ENCODE measurements at regions not wholly inside any gene's neighbourhood (a gene's known extent, or its start where the extent isn't known, plus 50 kb on each side); places are given as distances from the start of the nearest gene placed in this dataset.

GRCh38 chr9:17052626-17053025 lies 82.2 kb upstream of the CNTLN start:
- no peak for ATAC-seq
- TF ChIP-seq ZC3H10 (CRISPR knock-in tag; IDR thresholded peaks at IDR 0.05): no peak
- no peak for TF ChIP-seq ZFP30 (CRISPR knock-in tag; IDR thresholded peaks at IDR 0.05)
- no peak for TF ChIP-seq RARB (CRISPR knock-in tag; IDR thresholded peaks at IDR 0.05)
- TF ChIP-seq OSR1 (CRISPR knock-in tag; IDR thresholded peaks at IDR 0.05): no peak
- no peak for TF ChIP-seq BACH2 (CRISPR knock-in tag; IDR thresholded peaks at IDR 0.05; ENCODE audit: borderline replicate concordance)

- ATAC-seq: no peak
- TF ChIP-seq, protein P1, sequence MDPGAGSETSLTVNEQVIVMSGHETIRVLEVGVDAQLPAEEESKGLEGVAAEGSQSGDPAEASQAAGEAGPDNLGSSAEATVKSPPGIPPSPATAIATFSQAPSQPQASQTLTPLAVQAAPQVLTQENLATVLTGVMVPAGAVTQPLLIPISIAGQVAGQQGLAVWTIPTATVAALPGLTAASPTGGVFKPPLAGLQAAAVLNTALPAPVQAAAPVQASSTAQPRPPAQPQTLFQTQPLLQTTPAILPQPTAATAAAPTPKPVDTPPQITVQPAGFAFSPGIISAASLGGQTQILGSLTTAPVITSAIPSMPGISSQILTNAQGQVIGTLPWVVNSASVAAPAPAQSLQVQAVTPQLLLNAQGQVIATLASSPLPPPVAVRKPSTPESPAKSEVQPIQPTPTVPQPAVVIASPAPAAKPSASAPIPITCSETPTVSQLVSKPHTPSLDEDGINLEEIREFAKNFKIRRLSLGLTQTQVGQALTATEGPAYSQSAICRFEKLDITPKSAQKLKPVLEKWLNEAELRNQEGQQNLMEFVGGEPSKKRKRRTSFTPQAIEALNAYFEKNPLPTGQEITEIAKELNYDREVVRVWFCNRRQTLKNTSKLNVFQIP (CRISPR knock-in tag; IDR thresholded peaks at IDR 0.05; ENCODE audit: borderline replicate concordance, low read depth): no peak
- TF ChIP-seq ZC3H10 (CRISPR knock-in tag; IDR thresholded peaks at IDR 0.05): no peak
- TF ChIP-seq ZNF70 (CRISPR knock-in tag; IDR thresholded peaks at IDR 0.05): no peak
- TF ChIP-seq PPARA (CRISPR knock-in tag; IDR thresholded peaks at IDR 0.05; ENCODE audit: borderline replicate concordance): no peak
- no peak for TF ChIP-seq RARB (CRISPR knock-in tag; IDR thresholded peaks at IDR 0.05)
- TF ChIP-seq, protein P2, sequence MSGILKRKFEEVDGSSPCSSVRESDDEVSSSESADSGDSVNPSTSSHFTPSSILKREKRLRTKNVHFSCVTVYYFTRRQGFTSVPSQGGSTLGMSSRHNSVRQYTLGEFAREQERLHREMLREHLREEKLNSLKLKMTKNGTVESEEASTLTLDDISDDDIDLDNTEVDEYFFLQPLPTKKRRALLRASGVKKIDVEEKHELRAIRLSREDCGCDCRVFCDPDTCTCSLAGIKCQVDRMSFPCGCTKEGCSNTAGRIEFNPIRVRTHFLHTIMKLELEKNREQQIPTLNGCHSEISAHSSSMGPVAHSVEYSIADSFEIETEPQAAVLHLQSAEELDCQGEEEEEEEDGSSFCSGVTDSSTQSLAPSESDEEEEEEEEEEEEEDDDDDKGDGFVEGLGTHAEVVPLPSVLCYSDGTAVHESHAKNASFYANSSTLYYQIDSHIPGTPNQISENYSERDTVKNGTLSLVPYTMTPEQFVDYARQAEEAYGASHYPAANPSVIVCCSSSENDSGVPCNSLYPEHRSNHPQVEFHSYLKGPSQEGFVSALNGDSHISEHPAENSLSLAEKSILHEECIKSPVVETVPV (CRISPR knock-in tag; IDR thresholded peaks at IDR 0.05): no peak
- TF ChIP-seq GLIS3 (CRISPR knock-in tag; IDR thresholded peaks at IDR 0.05): no peak
- TF ChIP-seq ZNF565 (CRISPR knock-in tag; conservative IDR thresholded peaks at IDR 0.05; ENCODE audit: low read depth): no peak
- TF ChIP-seq, protein P3, sequence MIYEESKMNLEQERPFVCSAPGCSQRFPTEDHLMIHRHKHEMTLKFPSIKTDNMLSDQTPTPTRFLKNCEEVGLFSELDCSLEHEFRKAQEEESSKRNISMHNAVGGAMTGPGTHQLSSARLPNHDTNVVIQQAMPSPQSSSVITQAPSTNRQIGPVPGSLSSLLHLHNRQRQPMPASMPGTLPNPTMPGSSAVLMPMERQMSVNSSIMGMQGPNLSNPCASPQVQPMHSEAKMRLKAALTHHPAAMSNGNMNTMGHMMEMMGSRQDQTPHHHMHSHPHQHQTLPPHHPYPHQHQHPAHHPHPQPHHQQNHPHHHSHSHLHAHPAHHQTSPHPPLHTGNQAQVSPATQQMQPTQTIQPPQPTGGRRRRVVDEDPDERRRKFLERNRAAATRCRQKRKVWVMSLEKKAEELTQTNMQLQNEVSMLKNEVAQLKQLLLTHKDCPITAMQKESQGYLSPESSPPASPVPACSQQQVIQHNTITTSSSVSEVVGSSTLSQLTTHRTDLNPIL (CRISPR knock-in tag; IDR thresholded peaks at IDR 0.05; ENCODE audit: low read depth): no peak
- TF ChIP-seq TCF4 (CRISPR knock-in tag; IDR thresholded peaks at IDR 0.05; ENCODE audit: borderline replicate concordance): no peak
- no peak for TF ChIP-seq ZNF8 (CRISPR knock-in tag; IDR thresholded peaks at IDR 0.05)
- no peak for TF ChIP-seq ESRRG (CRISPR knock-in tag; IDR thresholded peaks at IDR 0.05)
- TF ChIP-seq ISL1 (CRISPR knock-in tag; IDR thresholded peaks at IDR 0.05): no peak
- TF ChIP-seq TSHZ2 (CRISPR knock-in tag; IDR thresholded peaks at IDR 0.05): no peak
- no peak for TF ChIP-seq ZFP3 (CRISPR knock-in tag; IDR thresholded peaks at IDR 0.05)
- no peak for TF ChIP-seq CSDC2 (CRISPR knock-in tag; IDR thresholded peaks at IDR 0.05)
- TF ChIP-seq ZFP30 (CRISPR knock-in tag; IDR thresholded peaks at IDR 0.05): no peak
- no peak for TF ChIP-seq SNAI2 (CRISPR knock-in tag; IDR thresholded peaks at IDR 0.05)
- no peak for TF ChIP-seq TOX (CRISPR knock-in tag; IDR thresholded peaks at IDR 0.05; ENCODE audit: borderline replicate concordance)
Observed at GRCh38 chr9:17045381-17045940, 89.4 kb upstream of the CNTLN start.

DNA sequence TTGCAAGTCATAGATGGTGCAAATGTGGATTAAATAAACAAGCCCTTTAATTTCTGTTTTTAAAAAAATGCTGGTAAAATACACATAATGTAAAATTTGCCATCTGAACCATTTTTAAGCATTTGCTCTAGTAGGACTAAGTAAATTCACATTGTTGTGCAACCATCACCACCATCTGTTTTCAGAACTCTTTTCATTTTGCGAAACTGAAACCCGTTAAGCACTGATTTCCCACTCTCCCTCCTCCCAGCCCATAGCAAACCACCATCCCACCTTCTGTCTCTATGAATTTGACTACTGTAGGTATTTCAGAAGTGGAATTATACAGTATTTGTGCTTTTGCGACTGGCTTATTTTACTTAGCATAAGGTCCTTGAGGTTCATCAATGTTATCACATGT lies 103.3 kb upstream of the CNTLN start:
- no peak for TF ChIP-seq SNAI2 (CRISPR knock-in tag; IDR thresholded peaks at IDR 0.05)
- TF ChIP-seq TCF4 (CRISPR knock-in tag; IDR thresholded peaks at IDR 0.05; ENCODE audit: borderline replicate concordance): no peak
- TF ChIP-seq TOX (CRISPR knock-in tag; IDR thresholded peaks at IDR 0.05; ENCODE audit: borderline replicate concordance): no peak
- no peak for ATAC-seq

GRCh38 chr9:17025281-17025680 lies 109.6 kb upstream of the CNTLN start:
- TF ChIP-seq ESRRG (CRISPR knock-in tag; IDR thresholded peaks at IDR 0.05) (no peak), CSDC2 (CRISPR knock-in tag; IDR thresholded peaks at IDR 0.05) (no peak), ZNF8 (CRISPR knock-in tag; IDR thresholded peaks at IDR 0.05) (no peak), ZFP30 (CRISPR knock-in tag; IDR thresholded peaks at IDR 0.05) (no peak), TOX (CRISPR knock-in tag; IDR thresholded peaks at IDR 0.05; ENCODE audit: borderline replicate concordance) (no peak), GLIS3 (CRISPR knock-in tag; IDR thresholded peaks at IDR 0.05) (no peak), SNAI2 (CRISPR knock-in tag; IDR thresholded peaks at IDR 0.05) (no peak), ISL1 (CRISPR knock-in tag; IDR thresholded peaks at IDR 0.05) (no peak), ZFP3 (CRISPR knock-in tag; IDR thresholded peaks at IDR 0.05) (no peak), ZNF565 (CRISPR knock-in tag; conservative IDR thresholded peaks at IDR 0.05; ENCODE audit: low read depth) (no peak), ZC3H10 (CRISPR knock-in tag; IDR thresholded peaks at IDR 0.05) (no peak), PPARA (CRISPR knock-in tag; IDR thresholded peaks at IDR 0.05; ENCODE audit: borderline replicate concordance) (no peak), OSR1 (CRISPR knock-in tag; IDR thresholded peaks at IDR 0.05) (no peak)
- TF ChIP-seq, protein P3 (CRISPR knock-in tag; IDR thresholded peaks at IDR 0.05; ENCODE audit: low read depth): no peak
- TF ChIP-seq, protein P1 (CRISPR knock-in tag; IDR thresholded peaks at IDR 0.05; ENCODE audit: borderline replicate concordance, low read depth): no peak
- no peak for ATAC-seq
